Testis (tissue), 2 donors: ENCODE measurements at regions not wholly inside any gene's neighbourhood (a gene's known extent, or its start where the extent isn't known, plus 50 kb on each side); places are given as distances from the start of the nearest gene placed in this dataset.

ENCODE experiments used
- DNase-seq: peaks from one replicate; pipeline ENCODE4 v3.0.0-alpha.2; 2019
- H3K27ac ChIP-seq, 2 donors: fragments of 200-600 bp; sonication (generic); one replicate each; pipeline ENCODE4 v1.5.1; 2019
- H3K27me3 ChIP-seq: fragments of 200-600 bp; sonication (generic); one replicate; pipeline ENCODE4 v1.5.1; 2019
- H3K36me3 ChIP-seq: fragments of 200-600 bp; sonication (generic); one replicate; pipeline ENCODE4 v1.5.1; 2017; ENCODE audit warnings: low read depth; ENCODE audit errors: missing control alignments
- H3K4me1 ChIP-seq: fragments of 200-600 bp; sonication (generic); one replicate; pipeline ENCODE4 v1.5.1; 2019
- H3K4me3 ChIP-seq, 2 donors: fragments of 200-600 bp; sonication (generic); one replicate each; pipeline ENCODE4 v1.5.1; 2017 to 2019
- H3K9me3 ChIP-seq: fragments of 200-600 bp; sonication (generic); one replicate; pipeline ENCODE4 v1.5.1; 2017
- POLR2A ChIP-seq: fragments of 450-650 bp; IDR thresholded peaks from one replicate; pipeline ENCODE4 v1.6.1; 2017; ENCODE audit warnings: antibody characterized with exemption, mild to moderate bottlenecking, moderate library complexity
- WGBS, 2 donors: methylation state at CpG; one replicate each; pipeline ENCODE4 v1.1.5; 2018; 5-methylcytosine and 5-hydroxymethylcytosine counted together
- intact Hi-C: fragments of 100-400 bp; cut with DNase I; formaldehyde crosslinking; loops from one replicate; pipeline ENCODE4 v1.15.1; 2023; ENCODE audit warnings: low total_unique reads
- TF ChIP-seq, protein P1 (sequence below), 3 experiments: fragments of 450-650 bp in 2 of 3; fragments of 200-600 bp in 1 of 3; sonication (generic) in 1 of 3; IDR thresholded peaks; one replicate each; pipeline ENCODE4 v1.5.1; 2016 to 2019; ENCODE audit warnings: antibody characterized with exemption in 3 of 3, mild to moderate bottlenecking in 2 of 3, moderate library complexity in 1 of 3

DNA sequence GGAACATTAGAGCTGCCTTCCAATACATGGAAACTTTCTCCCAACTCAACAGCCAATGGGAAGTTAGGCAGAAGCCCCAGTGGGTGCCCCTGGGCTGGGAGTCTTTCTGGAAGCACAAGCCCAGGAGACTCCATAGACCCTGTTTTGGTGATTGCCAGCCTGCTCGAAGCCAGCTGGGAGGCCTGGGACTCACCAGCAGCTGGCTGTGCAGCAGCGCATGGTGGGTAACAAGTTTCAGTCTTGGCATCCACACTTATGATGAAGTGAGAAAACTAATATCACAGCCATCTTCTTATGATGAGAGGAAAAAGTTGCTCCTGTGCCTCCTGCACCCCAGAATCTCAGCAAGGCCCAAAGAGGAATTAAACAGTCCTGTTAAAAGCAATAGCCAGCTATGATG, 522.5 kb upstream of the CDH5 start:
- intact Hi-C loops: no loop called here
- no peaks in the 10 kb centered on the region for H3K36me3 ChIP-seq
- no peak overlapping the region for H3K27ac ChIP-seq
- 87 to 92% methylated on average over 2 of the region's 2 CpGs for WGBS, 2 donors
- DNase-seq: no peak
- H3K27me3 ChIP-seq: no peaks in the 10 kb centered on the region
- TF ChIP-seq, protein P1, sequence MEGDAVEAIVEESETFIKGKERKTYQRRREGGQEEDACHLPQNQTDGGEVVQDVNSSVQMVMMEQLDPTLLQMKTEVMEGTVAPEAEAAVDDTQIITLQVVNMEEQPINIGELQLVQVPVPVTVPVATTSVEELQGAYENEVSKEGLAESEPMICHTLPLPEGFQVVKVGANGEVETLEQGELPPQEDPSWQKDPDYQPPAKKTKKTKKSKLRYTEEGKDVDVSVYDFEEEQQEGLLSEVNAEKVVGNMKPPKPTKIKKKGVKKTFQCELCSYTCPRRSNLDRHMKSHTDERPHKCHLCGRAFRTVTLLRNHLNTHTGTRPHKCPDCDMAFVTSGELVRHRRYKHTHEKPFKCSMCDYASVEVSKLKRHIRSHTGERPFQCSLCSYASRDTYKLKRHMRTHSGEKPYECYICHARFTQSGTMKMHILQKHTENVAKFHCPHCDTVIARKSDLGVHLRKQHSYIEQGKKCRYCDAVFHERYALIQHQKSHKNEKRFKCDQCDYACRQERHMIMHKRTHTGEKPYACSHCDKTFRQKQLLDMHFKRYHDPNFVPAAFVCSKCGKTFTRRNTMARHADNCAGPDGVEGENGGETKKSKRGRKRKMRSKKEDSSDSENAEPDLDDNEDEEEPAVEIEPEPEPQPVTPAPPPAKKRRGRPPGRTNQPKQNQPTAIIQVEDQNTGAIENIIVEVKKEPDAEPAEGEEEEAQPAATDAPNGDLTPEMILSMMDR (IDR thresholded peaks at IDR 0.05): no peak
- no peak for TF ChIP-seq POLR2A
- no peaks in the 10 kb centered on the region for H3K4me1 ChIP-seq
- H3K9me3 ChIP-seq: no peaks in the 10 kb centered on the region
- no peak overlapping the region for H3K4me3 ChIP-seq

- Histone ChIP-seq H3K4me1 (no peaks in the 10 kb centered on the region), H3K27me3 (no peaks in the 10 kb centered on the region), H3K9me3 (no peaks in the 10 kb centered on the region), H3K27ac (no peak overlapping the region), H3K4me3 (no peak overlapping the region), H3K36me3 (no peaks in the 10 kb centered on the region)
- 92% methylated on average over 1 of the region's 1 CpG for WGBS, 2 donors
- TF ChIP-seq, protein P1 (IDR thresholded peaks at IDR 0.05): no peak
- no peak for DNase-seq
- intact Hi-C loops: no loop called here
Measured at GRCh38 chr16:65842067-65842466, 524.4 kb upstream of the CDH5 start.

DNA sequence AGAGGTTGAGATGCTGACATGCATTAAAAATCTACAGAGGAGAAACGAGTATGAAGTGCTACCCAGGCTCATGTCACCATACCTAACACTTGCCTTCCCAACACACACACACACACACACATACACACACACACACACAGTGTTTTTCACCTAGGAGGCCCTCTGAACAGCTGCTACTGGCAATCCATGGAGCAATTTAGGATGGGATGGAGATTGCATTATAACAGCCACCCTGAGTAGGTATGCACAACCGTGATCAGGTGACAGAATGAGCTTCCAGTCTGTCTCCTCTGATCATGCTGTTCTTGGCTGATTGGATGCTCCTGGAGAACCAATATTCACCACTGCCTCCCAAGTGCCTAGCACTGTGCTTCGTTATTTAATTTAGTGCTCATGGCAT, 528.5 kb upstream of the CDH5 start:
- Histone ChIP-seq H3K4me3 (no peak overlapping the region), H3K4me1 (no peaks in the 10 kb centered on the region), H3K9me3 (no peaks in the 10 kb centered on the region), H3K36me3 (no peaks in the 10 kb centered on the region), H3K27ac (no peak overlapping the region), H3K27me3 (no peaks in the 10 kb centered on the region)
- no peak for DNase-seq
- intact Hi-C loops: no loop called here
- WGBS, 2 donors: 88 to 99% methylated on average over 3 of the region's 3 CpGs
- TF ChIP-seq, protein P1 (IDR thresholded peaks at IDR 0.05): no peak
- TF ChIP-seq POLR2A: no peak

- TF ChIP-seq, protein P1 (IDR thresholded peaks at IDR 0.05): no peak
- no peak for TF ChIP-seq POLR2A
- intact Hi-C loops: no loop called here
- Histone ChIP-seq H3K9me3 (no peaks in the 10 kb centered on the region), H3K4me3 (no peak overlapping the region), H3K4me1 (no peaks in the 10 kb centered on the region), H3K27ac (no peak overlapping the region), H3K27me3 (no peaks in the 10 kb centered on the region), H3K36me3 (no peaks in the 10 kb centered on the region)
- WGBS, 2 donors: 89 to 100% methylated on average over 3 of the region's 3 CpGs
- no peak for DNase-seq
Measured at GRCh38 chr16:65837464-65837863, 529.0 kb upstream of the CDH5 start.

DNA sequence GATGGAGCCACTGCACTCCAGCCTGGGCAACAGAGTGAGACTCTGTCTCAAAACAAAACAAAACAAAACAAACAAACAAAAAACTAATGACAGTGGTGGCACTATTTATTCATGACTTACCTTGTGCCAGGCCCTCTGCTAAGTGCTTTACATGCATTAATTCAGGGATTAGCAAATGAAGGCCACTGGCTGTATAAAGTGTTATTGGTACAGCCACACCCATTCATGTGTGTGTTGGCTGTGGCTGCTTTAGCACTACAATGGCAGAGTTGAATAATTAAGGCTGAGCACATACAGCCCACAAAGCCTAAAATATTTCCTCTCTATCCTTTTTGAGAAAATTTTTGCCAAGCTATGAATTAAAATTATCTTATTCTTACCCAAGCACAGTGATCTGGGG, 531.8 kb upstream of the CDH5 start:
- Histone ChIP-seq H3K27me3 (no peaks in the 10 kb centered on the region), H3K4me1 (no peaks in the 10 kb centered on the region)

More for the DNA sequence above, 531.8 kb upstream of the CDH5 start:
- Histone ChIP-seq H3K4me3 (no peak overlapping the region), H3K36me3 (no peaks in the 10 kb centered on the region), H3K9me3 (no peaks in the 10 kb centered on the region), H3K27ac (no peak overlapping the region)
- no peak for DNase-seq
- intact Hi-C loops: no loop called here
- TF ChIP-seq, protein P1 (IDR thresholded peaks at IDR 0.05): no peak
- no peak for TF ChIP-seq POLR2A
